ENCODE measurements at regions not wholly inside any gene's neighbourhood (a gene's known extent, or its start where the extent isn't known, plus 50 kb on each side); places are given as distances from the start of the nearest gene placed in this dataset.

- Histone ChIP-seq H3K4me3 (no peak overlapping the region), H3K27me3 (replicated peaks; ENCODE audit: insufficient read depth) (no peaks in the 10 kb centered on the region), H3K9me3 (no peaks in the 10 kb centered on the region), H3K36me3 (no peaks in the 10 kb centered on the region), H3K4me1 (replicated peaks) (no peaks in the 10 kb centered on the region), H3K27ac (no peak overlapping the region)
- TF ChIP-seq POLR2AphosphoS5 (IDR thresholded peaks at IDR 0.05) = no peak
- no peak for TF ChIP-seq POLR2A (IDR thresholded peaks at IDR 0.05)
- no peak for TF ChIP-seq CTCF (IDR thresholded peaks at IDR 0.05)
- 71% methylated on average over 6 of the region's 6 CpGs for WGBS
- DNase-seq (ENCODE audit: low spot score) = no peak
- intact Hi-C loops (cut with DNase I) = no loop called here
Observed at GRCh38 chr2:128754246-128754724, 435.6 kb upstream of the HS6ST1 start.

DNA sequence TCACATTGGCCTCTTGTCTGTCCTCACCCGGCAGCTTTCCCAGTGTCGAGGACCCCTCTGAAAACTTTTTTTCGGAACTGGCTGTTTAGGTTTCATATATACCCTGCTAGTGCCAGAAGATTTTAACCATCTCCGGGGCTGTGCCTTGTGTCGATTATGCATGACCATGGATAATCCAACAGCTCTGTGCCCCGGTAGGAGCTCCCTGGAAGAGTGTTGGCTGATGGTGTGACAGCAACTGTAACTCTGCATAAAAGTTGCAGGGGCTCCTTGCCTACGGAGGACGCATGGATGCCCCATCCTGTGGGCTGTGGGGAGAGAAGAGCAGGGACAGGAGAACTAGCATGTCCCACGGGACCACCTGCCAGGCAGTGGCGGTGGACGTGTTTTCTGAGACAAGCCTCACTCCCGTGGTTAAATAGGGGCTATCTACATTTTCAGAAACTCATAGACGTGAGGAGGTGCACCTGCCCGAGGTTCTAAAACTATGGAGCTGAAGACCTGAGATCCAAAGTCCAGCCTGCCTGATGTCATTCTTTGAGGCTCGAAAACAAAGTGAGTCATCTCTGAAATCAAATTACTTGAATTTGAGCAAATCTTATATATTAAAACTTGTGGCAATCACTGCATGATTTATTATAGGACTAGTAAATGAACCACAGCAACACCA is 437.2 kb upstream of the HS6ST1 start:
- H3K36me3 ChIP-seq = no peaks in the 10 kb centered on the region
- intact Hi-C loops (cut with DNase I) = no loop called here
- no peak overlapping the region for H3K4me3 ChIP-seq
- H3K4me1 ChIP-seq (replicated peaks) = no peaks in the 10 kb centered on the region
- no peaks in the 10 kb centered on the region for H3K9me3 ChIP-seq
- DNase-seq (ENCODE audit: low spot score) = no peak
- no peak overlapping the region for H3K27ac ChIP-seq
- H3K27me3 ChIP-seq (replicated peaks; ENCODE audit: insufficient read depth) = no peaks in the 10 kb centered on the region
- 75% methylated on average over 15 of the region's 15 CpGs for WGBS
- no peak for TF ChIP-seq POLR2A (IDR thresholded peaks at IDR 0.05)
- TF ChIP-seq CTCF (IDR thresholded peaks at IDR 0.05) = no peak
- TF ChIP-seq POLR2AphosphoS5 (IDR thresholded peaks at IDR 0.05) = no peak

- intact Hi-C loops (cut with DNase I) = no loop called here
Observed at GRCh38 chr2:128756365-128756717, 437.7 kb upstream of the HS6ST1 start.

GRCh38 chr2:128765811-128766210 is 447.1 kb upstream of the HS6ST1 start:
- Histone ChIP-seq H3K9me3 (no peaks in the 10 kb centered on the region), H3K27me3 (replicated peaks; ENCODE audit: insufficient read depth) (no peaks in the 10 kb centered on the region), H3K4me1 (replicated peaks) (no peaks in the 10 kb centered on the region), H3K36me3 (no peaks in the 10 kb centered on the region), H3K4me3 (no peak overlapping the region), H3K27ac (no peak overlapping the region)
- TF ChIP-seq POLR2AphosphoS5 (IDR thresholded peaks at IDR 0.05) (no peak), CTCF (IDR thresholded peaks at IDR 0.05) (no peak), POLR2A (IDR thresholded peaks at IDR 0.05) (no peak)
- DNase-seq (ENCODE audit: low spot score) = no peak
- 59% methylated on average over 6 of the region's 6 CpGs for WGBS
- intact Hi-C loops (cut with DNase I) = no loop called here

More at GRCh38 chr2:128756365-128756717, 437.7 kb upstream of the HS6ST1 start:
- no peak for DNase-seq (ENCODE audit: low spot score)
- H3K27ac ChIP-seq = no peak overlapping the region
- H3K4me3 ChIP-seq = no peak overlapping the region
- H3K36me3 ChIP-seq = no peaks in the 10 kb centered on the region
- H3K27me3 ChIP-seq (replicated peaks; ENCODE audit: insufficient read depth) = no peaks in the 10 kb centered on the region
- TF ChIP-seq POLR2AphosphoS5 (IDR thresholded peaks at IDR 0.05) (no peak), POLR2A (IDR thresholded peaks at IDR 0.05) (no peak), CTCF (IDR thresholded peaks at IDR 0.05) (no peak)
- H3K9me3 ChIP-seq = no peaks in the 10 kb centered on the region
- 36% methylated on average over 2 of the region's 2 CpGs for WGBS
- no peaks in the 10 kb centered on the region for H3K4me1 ChIP-seq (replicated peaks)

- H3K4me1 ChIP-seq (replicated peaks) = no peaks in the 10 kb centered on the region
- 83% methylated on average over 1 of the region's 1 CpG for WGBS
- intact Hi-C loops (cut with DNase I) = no loop called here
- no peak overlapping the region for H3K27ac ChIP-seq
- no peak for DNase-seq (ENCODE audit: low spot score)
- H3K9me3 ChIP-seq = no peaks in the 10 kb centered on the region
- no peaks in the 10 kb centered on the region for H3K36me3 ChIP-seq
- no peak overlapping the region for H3K4me3 ChIP-seq
- TF ChIP-seq POLR2AphosphoS5 (IDR thresholded peaks at IDR 0.05) (no peak), POLR2A (IDR thresholded peaks at IDR 0.05) (no peak), CTCF (IDR thresholded peaks at IDR 0.05) (no peak)
- no peaks in the 10 kb centered on the region for H3K27me3 ChIP-seq (replicated peaks; ENCODE audit: insufficient read depth)
Observed at GRCh38 chr2:128768041-128768440, 449.4 kb upstream of the HS6ST1 start.

All from prostate gland (tissue), 2 donors.